Right cardiac atrium (tissue), 5 donors: ENCODE measurements at regions not wholly inside any gene's neighbourhood (a gene's known extent, or its start where the extent isn't known, plus 50 kb on each side); places are given as distances from the start of the nearest gene placed in this dataset.
A peak's percentile ranks its signal among the peaks of the same experiment; 100 is the strongest.

ENCODE experiments used
- ATAC-seq, 2 donors: fragments of 200-7000 bp; cut with Tn5 transposase; one replicate each; pipeline versions ENCODE4 v1.8.0 to v1.9.1; 2020; ENCODE audit warnings: moderate library complexity in 2 of 2, mild to moderate bottlenecking in 1 of 2
- DNase-seq, 3 donors: peaks; one replicate each; pipeline ENCODE4 v3.0.0-alpha.2; 2020
- H3K27ac ChIP-seq: one replicate; pipeline ENCODE4 v1.5.1; 2013; ENCODE audit warnings: mild to moderate bottlenecking, low read length, control low read depth, moderate library complexity
- H3K27me3 ChIP-seq: one replicate; pipeline ENCODE4 v1.6.1; 2013; ENCODE audit not compliant: control insufficient read depth, insufficient read depth
- H3K4me1 ChIP-seq: one replicate; pipeline ENCODE4 v1.6.1; 2013; ENCODE audit warnings: low read length; ENCODE audit not compliant: control insufficient read depth, insufficient read depth
- H3K4me3 ChIP-seq: one replicate; pipeline ENCODE4 v1.5.1; 2013; ENCODE audit warnings: low read length, control low read depth
- H3K9me3 ChIP-seq: one replicate; pipeline ENCODE4 v1.6.1; 2013; ENCODE audit warnings: low read length; ENCODE audit not compliant: control insufficient read depth
- WGBS: extraction: QIAGEN DNeasy Blood & Tissue Kit; methylation state at CpG from one replicate; pipeline ENCODE4 v1.1.7; 2013; 5-methylcytosine and 5-hydroxymethylcytosine counted together
- intact Hi-C, 4 donors: fragments of 100-400 bp; cut with DNase I; formaldehyde crosslinking; loops; one replicate each; pipeline versions ENCODE4 v1.11.0 to v1.14.0; 2022 to 2023
- donor health status: healthy with polysubstance abuse.
- donor health status: DM: no; HTN: yes; CAD: no.
- donor health status: DM: no; HTN: no; CAD: no.
- donor health status: DM: no; HTN: yes; CAD: no; lungs with severe emphysema.
- donor health status: DM: yes; HTN: yes; CAD: no.

GRCh38 chr3:177561769-177562392, 364.6 kb upstream of the TBL1XR1 start:
- Histone ChIP-seq H3K9me3 (no peaks in the 10 kb centered on the region), H3K27ac (no peak overlapping the region), H3K27me3 (no peaks in the 10 kb centered on the region), H3K4me1 (no peaks in the 10 kb centered on the region), H3K4me3 (no peak overlapping the region)
- DNase-seq (no peak), ATAC-seq (no peak)
- intact Hi-C loops, result no loop called here
- 95% methylated on average over 8 of the region's 8 CpGs for WGBS

GRCh38 chr3:177563243-177563780, 366.0 kb upstream of the TBL1XR1 start:
- ATAC-seq (no peak), DNase-seq (no peak)
- intact Hi-C loops, result no loop called here
- 78% methylated on average over 3 of the region's 3 CpGs for WGBS
- H3K27ac ChIP-seq, result no peak overlapping the region
- no peak overlapping the region for H3K4me3 ChIP-seq
- H3K4me1 ChIP-seq, result no peaks in the 10 kb centered on the region
- H3K27me3 ChIP-seq, result no peaks in the 10 kb centered on the region
- no peaks in the 10 kb centered on the region for H3K9me3 ChIP-seq

- H3K27me3 ChIP-seq, result no peaks in the 10 kb centered on the region
- WGBS, result 46% methylated on average over 3 of the region's 3 CpGs
Observed at GRCh38 chr3:177563792-177564191, 366.5 kb upstream of the TBL1XR1 start.

GRCh38 chr3:177565981-177566380, 368.7 kb upstream of the TBL1XR1 start:
- 98% methylated on average over 2 of the region's 2 CpGs for WGBS

More at GRCh38 chr3:177563792-177564191, 366.5 kb upstream of the TBL1XR1 start:
- ATAC-seq (peak in 1 of 2 donors; percentile 83), DNase-seq (no peak)
- H3K27ac ChIP-seq, result no peak overlapping the region
- no peaks in the 10 kb centered on the region for H3K4me1 ChIP-seq
- no peaks in the 10 kb centered on the region for H3K9me3 ChIP-seq
- H3K4me3 ChIP-seq, result no peak overlapping the region
- intact Hi-C loops, result no loop called here

GRCh38 chr3:177567833-177568232, 370.6 kb upstream of the TBL1XR1 start:
- no peak for DNase-seq
- ATAC-seq, result no peak
- intact Hi-C loops, result no loop called here
- no peaks in the 10 kb centered on the region for H3K27me3 ChIP-seq
- H3K9me3 ChIP-seq, result no peaks in the 10 kb centered on the region
- H3K27ac ChIP-seq, result no peak overlapping the region
- H3K4me3 ChIP-seq, result no peak overlapping the region
- H3K4me1 ChIP-seq, result peaks cover 2% of the 10 kb centered on the region
- WGBS, result 97% methylated on average over 1 of the region's 1 CpG

More at GRCh38 chr3:177565981-177566380, 368.7 kb upstream of the TBL1XR1 start:
- intact Hi-C loops, result no loop called here
- H3K27me3 ChIP-seq, result no peaks in the 10 kb centered on the region
- H3K9me3 ChIP-seq, result no peaks in the 10 kb centered on the region
- DNase-seq (no peak), ATAC-seq (no peak)
- no peak overlapping the region for H3K4me3 ChIP-seq
- no peak overlapping the region for H3K27ac ChIP-seq
- peaks cover 2% of the 10 kb centered on the region for H3K4me1 ChIP-seq

- Histone ChIP-seq H3K4me3 (no peak overlapping the region), H3K4me1 (peaks cover 4% of the 10 kb centered on the region), H3K27ac (no peak overlapping the region), H3K9me3 (no peaks in the 10 kb centered on the region), H3K27me3 (no peaks in the 10 kb centered on the region)
- intact Hi-C loops, result no loop called here
- no peak for DNase-seq
- ATAC-seq, result no peak
- WGBS, result 94% methylated on average over 4 of the region's 4 CpGs
Observed at GRCh38 chr3:177569193-177569592, 371.9 kb upstream of the TBL1XR1 start.

- Histone ChIP-seq H3K27ac (no peak overlapping the region), H3K27me3 (no peaks in the 10 kb centered on the region), H3K4me3 (no peak overlapping the region), H3K9me3 (no peaks in the 10 kb centered on the region), H3K4me1 (peaks cover 6% of the 10 kb centered on the region)
- DNase-seq (no peak), ATAC-seq (no peak)
- intact Hi-C loops, result no loop called here
- 64% methylated on average over 4 of the region's 4 CpGs for WGBS
Observed at GRCh38 chr3:177569875-177570657, 372.8 kb upstream of the TBL1XR1 start.

GRCh38 chr3:177571271-177571943, 374.1 kb upstream of the TBL1XR1 start:
- WGBS, result 90% methylated on average over 1 of the region's 1 CpG
- H3K27ac ChIP-seq, result no peak overlapping the region
- H3K4me1 ChIP-seq, result peaks cover 6% of the 10 kb centered on the region
- intact Hi-C loops, result no loop called here
- no peaks in the 10 kb centered on the region for H3K9me3 ChIP-seq
- DNase-seq (no peak), ATAC-seq (no peak)
- no peaks in the 10 kb centered on the region for H3K27me3 ChIP-seq
- no peak overlapping the region for H3K4me3 ChIP-seq

GRCh38 chr3:177571944-177572315, 374.6 kb upstream of the TBL1XR1 start:
- H3K27ac ChIP-seq, result no peak overlapping the region
- ATAC-seq (no peak), DNase-seq (no peak)
- intact Hi-C loops, result no loop called here
- no peak overlapping the region for H3K4me3 ChIP-seq
- H3K4me1 ChIP-seq, result peaks cover 6% of the 10 kb centered on the region
- 90% methylated on average over 3 of the region's 3 CpGs for WGBS
- H3K27me3 ChIP-seq, result no peaks in the 10 kb centered on the region
- H3K9me3 ChIP-seq, result no peaks in the 10 kb centered on the region

GRCh38 chr3:177574222-177574856, 377.1 kb upstream of the TBL1XR1 start:
- DNase-seq (peak; percentile 48 to 80 (median 50)), ATAC-seq (peak; percentile 92 to 98)
- Histone ChIP-seq H3K4me1 (peaks cover 6% of the 10 kb centered on the region), H3K4me3 (no peak overlapping the region), H3K27ac (no peak overlapping the region), H3K9me3 (no peaks in the 10 kb centered on the region), H3K27me3 (no peaks in the 10 kb centered on the region)
- 66% methylated on average over 7 of the region's 7 CpGs for WGBS
- intact Hi-C loops, result no loop called here

- WGBS, result 45% methylated on average over 4 of the region's 4 CpGs
- no peak overlapping the region for H3K27ac ChIP-seq
- no peaks in the 10 kb centered on the region for H3K9me3 ChIP-seq
- no peaks in the 10 kb centered on the region for H3K27me3 ChIP-seq
- H3K4me3 ChIP-seq, result no peak overlapping the region
- ATAC-seq (no peak), DNase-seq (no peak)
- intact Hi-C loops, result no loop called here
- peaks cover 3% of the 10 kb centered on the region for H3K4me1 ChIP-seq
Observed at GRCh38 chr3:177576746-177577145, 379.5 kb upstream of the TBL1XR1 start.
